ENCODE measurements at regions not wholly inside any gene's neighbourhood (a gene's known extent, or its start where the extent isn't known, plus 50 kb on each side); places are given as distances from the start of the nearest gene placed in this dataset.

- DNase-seq = peak in 1 of 5 donors; percentile 1
These were observed 342.4 kb upstream of the GRIA1 start for GRCh38 chr5:153147891-153148623.

DNA sequence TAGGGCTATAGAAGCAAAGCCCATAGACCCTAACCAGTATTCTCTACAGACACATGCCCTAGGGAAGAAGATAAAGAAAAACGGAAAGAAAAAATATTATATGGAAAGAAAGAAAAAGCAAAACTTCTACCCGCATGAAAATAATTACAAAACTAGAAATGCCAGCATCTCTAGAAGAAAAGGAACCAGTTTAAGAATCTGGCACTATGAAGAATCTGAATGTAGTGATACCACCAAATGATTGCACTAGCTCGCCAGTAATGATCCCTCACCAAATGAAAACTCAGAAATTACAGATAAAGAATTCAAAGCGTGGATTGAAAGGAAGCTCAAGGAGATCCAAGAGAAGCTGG, 341.9 kb upstream of the GRIA1 start:
- no peak for DNase-seq

DNA sequence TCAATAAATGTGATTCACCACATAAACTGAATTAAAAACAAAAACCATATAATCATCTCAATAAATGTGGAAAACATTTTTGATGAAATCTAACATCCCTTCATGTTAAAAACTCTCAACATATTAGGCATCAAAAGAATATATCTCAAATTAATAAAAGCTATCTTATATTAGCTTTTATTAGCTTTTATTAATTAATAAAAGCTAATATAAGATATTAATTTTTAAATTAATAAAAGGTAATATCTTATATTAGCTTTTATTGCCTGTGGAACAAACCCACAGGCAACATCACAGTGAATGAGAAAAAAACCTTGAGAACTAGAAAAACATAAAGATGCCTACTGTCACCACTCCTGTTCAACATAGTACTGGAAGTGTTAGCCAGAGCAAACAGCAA, 338.9 kb upstream of the GRIA1 start:
- no peak for DNase-seq

DNA sequence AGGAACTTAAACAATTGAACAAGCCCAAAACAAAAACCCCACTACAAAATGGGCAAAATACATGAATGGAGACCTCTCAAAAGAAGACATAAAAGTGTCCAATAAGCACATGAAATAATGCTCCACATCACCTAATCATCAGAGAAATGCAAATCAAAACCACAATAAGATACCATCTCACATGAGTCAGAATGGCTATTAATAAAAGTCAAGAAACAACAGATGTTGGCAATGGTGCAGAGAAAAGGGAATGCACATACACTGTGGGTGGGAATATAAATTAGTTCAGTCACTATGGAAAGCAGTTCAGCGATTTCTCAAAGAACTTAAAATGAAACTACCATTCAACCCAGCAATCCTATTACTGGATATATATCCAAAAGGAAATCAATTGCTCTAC, 337.4 kb upstream of the GRIA1 start:
- no peak for DNase-seq

DNA sequence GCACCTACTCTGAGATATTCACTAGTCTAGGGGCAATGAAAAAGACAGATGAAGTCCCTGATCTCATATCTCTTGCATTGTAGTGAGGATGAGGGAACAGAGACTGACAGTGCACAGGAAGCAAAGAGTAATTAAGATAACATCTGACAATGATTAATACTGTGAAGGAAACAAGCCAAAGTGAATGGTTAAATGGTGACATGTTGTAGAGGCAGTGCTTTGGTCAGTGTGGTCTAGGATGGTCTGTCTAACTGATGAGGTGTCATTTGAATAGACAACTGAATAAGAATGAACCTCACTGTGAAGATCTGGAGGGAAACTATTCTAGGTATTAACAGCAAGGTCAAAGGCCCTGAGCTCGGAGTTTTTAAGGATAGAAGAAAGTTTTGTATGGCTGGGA, 333.3 kb upstream of the GRIA1 start:
- no peak for DNase-seq

- no peak for DNase-seq
These were observed 331.9 kb upstream of the GRIA1 start for GRCh38 chr5:153158608-153159007.

DNA sequence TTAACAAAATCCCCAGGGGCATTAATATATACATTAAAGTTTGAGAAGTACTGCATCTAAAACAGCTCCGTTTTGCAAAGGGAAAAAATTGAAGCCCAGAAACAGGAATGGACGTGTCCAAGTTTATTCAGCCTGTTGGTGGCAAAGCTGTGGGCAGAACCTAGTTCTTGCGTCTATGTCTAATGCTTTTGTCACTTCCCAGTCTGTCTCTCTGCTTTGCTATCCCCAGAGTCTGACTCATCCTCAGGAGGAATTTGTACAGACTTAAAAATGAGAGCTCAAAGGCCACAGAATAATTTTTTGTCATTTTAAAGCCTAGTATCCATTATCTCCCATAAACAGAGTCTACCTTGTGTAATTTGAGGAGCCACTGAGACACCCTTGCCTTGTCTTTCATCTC, 330.9 kb upstream of the GRIA1 start:
- DNase-seq = no peak

DNA sequence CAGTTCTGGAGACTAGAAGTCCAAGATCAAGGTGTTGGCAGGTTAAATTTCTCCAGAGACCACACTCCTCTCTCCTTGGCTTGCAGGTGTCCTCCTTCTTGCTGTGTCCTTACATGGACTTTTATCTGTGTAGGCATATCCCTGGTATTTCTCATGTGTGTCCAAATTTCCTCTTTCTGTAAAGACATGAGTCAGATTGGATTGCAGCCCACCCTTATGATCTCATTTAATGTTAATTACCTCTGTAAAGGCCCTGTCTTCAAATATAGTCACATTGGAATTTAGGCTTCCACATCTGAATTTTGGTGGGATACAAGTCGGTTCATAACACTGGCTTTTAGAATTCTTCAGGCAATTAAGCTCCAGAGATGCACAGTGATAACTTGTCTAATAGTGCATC, 322.2 kb upstream of the GRIA1 start:
- DNase-seq = no peak

- DNase-seq = no peak
These were observed 303.0 kb upstream of the GRIA1 start for GRCh38 chr5:153187503-153187902.

GRCh38 chr5:153206361-153206760, 284.1 kb upstream of the GRIA1 start:
- DNase-seq = no peak

DNA sequence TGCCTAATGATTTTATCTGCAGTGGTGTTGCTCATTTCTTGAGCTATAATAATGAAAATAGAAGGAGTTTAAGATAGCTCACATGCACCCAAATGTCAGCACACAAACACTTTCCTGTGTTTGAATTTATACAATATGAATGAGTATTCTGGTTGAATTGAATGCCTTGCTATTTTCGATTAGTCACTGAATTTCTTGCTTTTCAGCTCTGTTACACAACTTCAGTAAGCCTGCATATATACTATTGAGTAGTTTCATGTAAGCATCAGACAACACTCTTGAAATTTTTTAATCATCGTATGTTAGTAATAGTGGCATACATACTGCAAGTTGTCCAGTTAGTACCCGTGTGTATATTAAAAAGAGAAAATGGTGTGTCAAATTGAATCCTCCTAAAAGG, 281.5 kb upstream of the GRIA1 start:
- no peak for DNase-seq

GRCh38 chr5:153209687-153210086, 280.8 kb upstream of the GRIA1 start:
- DNase-seq = no peak

DNA sequence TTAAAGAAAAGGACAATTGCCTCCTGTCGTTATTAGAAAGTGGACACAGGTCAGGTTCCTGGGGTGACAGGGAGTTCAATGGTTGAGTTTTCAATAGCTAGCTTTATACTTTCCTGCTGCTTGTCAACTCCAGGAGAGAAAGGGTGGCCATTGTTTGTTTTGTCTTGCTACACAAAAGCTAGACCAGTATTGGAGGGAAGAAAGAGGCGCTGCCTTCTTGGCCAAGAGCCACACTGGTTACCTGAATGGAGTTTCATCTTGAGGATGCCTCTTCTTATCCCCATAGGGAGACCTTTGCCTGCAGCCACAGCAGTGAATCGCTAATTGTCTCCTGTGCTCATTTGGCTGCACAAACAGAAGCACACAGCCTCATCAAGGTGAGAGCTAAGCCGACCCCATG, 279.4 kb upstream of the GRIA1 start:
- DNase-seq = no peak

DNA sequence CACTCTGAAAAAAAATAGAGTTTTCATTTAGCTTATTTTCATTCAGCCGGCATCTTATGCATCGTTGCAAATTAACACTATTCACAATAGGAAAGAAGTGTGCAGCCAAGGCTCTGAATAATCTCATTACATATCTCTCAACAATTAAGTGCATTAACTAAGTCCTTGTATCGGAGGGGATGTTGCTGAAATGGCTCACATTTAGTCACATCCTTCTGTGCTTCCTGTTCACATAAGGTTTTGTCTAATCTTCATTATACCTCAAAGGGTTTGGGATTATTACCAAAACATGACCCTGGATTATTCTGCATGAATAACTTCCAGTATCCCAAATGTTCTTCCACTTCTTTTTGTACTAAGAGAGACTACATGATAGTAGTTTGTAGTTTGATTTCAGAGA, 278.0 kb upstream of the GRIA1 start:
- no peak for DNase-seq

DNA sequence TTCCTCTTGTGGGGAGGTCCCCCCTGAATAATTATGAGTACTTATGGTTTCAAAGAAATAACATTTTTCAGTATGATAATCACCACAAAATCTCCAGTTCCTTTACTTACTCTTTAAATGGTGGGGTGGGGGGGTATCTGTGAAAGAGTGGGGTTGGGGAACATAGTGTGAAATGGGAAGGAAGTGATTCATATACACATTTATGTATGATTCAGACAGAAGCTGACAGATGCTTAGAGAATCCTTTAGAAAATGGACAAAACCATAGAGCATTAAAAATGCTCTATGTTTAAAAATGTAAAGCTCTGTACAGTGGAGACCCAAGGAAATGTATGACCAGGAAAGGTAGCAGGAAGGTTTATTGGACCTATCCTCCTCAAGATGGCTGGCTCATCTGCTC, 267.5 kb upstream of the GRIA1 start:
- no peak for DNase-seq

GRCh38 chr5:153223376-153223775, 267.1 kb upstream of the GRIA1 start:
- no peak for DNase-seq

DNA sequence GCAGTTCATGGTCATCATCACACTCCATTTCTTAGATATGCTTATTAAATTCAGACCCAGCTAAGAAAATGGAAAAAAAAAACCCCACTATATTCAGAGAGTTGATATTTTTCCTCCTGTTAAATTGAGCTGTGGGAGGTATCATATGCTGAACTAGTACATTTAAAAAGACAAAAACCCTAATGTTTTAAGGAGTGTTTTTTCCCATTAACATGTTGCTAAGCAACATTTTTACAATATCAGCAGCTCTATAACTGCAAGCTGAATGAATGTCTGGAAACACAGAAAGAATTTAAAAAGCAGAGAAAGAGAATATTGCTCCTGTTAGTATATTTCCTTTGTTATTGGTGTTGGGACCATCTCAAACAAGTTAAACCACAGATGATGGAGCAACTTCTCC, 265.8 kb upstream of the GRIA1 start:
- no peak for DNase-seq

DNA sequence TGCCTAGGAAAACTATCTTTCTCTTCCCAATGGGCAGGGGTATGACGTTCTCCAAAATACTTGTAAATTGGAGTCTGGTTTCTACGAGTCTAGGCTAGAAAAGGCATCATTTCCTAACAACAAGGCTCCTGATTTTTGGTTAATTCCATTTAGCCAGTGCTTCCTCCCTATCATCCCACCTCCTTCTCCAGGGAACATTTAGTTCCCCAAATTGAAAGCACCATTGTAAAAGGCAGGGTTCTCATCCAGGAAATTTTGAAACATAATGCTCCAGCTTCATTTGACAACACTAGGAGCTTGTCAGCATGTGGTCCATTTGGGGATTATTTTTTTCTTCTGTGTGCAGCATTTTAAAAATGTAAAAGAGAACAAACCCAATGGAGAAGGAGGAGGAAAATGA, 256.5 kb upstream of the GRIA1 start:
- DNase-seq = no peak

DNA sequence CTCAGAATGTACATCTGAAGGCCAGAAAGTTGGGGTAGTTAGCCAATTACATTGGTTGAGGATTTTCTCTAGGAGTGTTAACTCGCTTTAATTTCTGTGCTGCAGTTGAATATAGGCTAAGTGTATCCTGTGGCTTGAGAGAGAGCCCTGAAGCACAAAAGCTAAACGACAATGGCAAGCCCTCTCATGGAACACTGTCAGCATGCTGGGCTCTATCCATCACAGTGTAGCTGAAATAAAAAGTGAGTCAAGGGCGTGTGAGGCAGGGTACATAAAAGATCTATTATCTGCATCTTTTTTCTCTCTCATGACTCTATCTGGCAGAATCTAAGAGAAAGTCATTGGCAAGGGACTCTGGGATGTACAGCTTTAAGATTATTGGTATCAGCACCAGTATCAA, 254.2 kb upstream of the GRIA1 start:
- DNase-seq = no peak

GRCh38 chr5:153237671-153238332, 252.7 kb upstream of the GRIA1 start:
- DNase-seq = no peak

GRCh38 chr5:153257381-153257780, 233.1 kb upstream of the GRIA1 start:
- no peak for DNase-seq

- DNase-seq = no peak
These were observed 232.0 kb upstream of the GRIA1 start for GRCh38 chr5:153258469-153258868.

GRCh38 chr5:153267506-153267905, 223.0 kb upstream of the GRIA1 start:
- DNase-seq = no peak

DNA sequence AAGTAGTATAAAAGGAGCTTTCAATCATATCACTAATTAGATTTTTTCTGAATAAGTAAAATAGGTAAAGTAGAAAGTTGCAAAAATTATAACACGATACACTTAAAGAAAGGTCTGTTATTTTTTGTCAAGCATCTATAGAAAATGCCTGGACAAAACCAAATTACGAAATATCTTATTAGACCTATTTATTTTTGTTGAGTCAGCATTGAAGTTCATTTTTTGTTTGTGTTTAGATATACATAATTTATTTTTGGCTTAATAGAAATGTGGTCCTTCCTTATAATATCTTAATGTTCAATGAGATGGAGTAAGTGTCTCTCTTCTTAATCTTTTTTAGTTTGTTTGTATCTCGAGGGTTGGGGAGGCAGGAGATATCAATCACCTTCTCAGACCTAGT, 214.8 kb upstream of the GRIA1 start:
- no peak for DNase-seq

DNA sequence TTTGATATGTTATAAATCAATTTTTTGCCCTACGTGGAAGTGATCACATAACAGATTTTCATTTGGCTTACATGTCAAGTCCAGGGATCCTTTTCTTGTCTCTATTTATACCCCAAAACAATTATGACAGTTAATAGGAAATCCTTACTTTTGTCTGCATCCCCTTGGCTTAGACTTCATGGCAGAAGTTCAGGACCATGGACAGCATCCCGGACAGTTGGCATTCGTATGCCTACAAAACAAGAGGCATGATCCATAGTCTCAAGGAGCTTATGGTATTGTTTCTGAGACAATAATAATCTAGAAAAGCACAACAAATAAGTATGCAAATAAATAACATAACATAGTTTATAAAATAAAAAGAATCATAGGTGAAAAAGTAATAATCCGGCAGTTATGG, 214.3 kb upstream of the GRIA1 start:
- no peak for DNase-seq

Measured in T-helper 1 cell (primary cell).